GM19240 (cell line): ENCODE measurements at regions not wholly inside any gene's neighbourhood (a gene's known extent, or its start where the extent isn't known, plus 50 kb on each side); places are given as distances from the start of the nearest gene placed in this dataset.

Source experiments
- DNase-seq: peaks from one replicate; pipeline ENCODE4 v3.0.0; 2011; ENCODE audit warnings: low spot score; ENCODE audit not compliant: insufficient read length

- no peak for DNase-seq
Observed at GRCh38 chr18:22069916-22070315, 99.5 kb upstream of the GATA6 start.

- no peak for DNase-seq
Observed at GRCh38 chr18:22073411-22073810, 96.0 kb upstream of the GATA6 start.

- DNase-seq = no peak
Observed at GRCh38 chr18:22074282-22075070, 94.9 kb upstream of the GATA6 start.

- no peak for DNase-seq
Observed at GRCh38 chr18:22080035-22080434, 89.4 kb upstream of the GATA6 start.

- no peak for DNase-seq
Observed at GRCh38 chr18:22082408-22082807, 87.0 kb upstream of the GATA6 start.

- DNase-seq = no peak
Observed at GRCh38 chr18:22084547-22084946, 84.8 kb upstream of the GATA6 start.

GRCh38 chr18:22086973-22087372 is 82.4 kb upstream of the GATA6 start:
- no peak for DNase-seq

- no peak for DNase-seq
Observed at GRCh38 chr18:22088029-22088428, 81.4 kb upstream of the GATA6 start.

- no peak for DNase-seq
Observed at GRCh38 chr18:22088996-22089640, 80.3 kb upstream of the GATA6 start.

- DNase-seq = no peak
Observed at GRCh38 chr18:22091341-22091740, 78.0 kb upstream of the GATA6 start.

- DNase-seq = no peak
Observed at GRCh38 chr18:22093731-22094357, 75.5 kb upstream of the GATA6 start.

GRCh38 chr18:22094358-22094734 is 75.0 kb upstream of the GATA6 start:
- DNase-seq = no peak

GRCh38 chr18:22098563-22098989 is 70.8 kb upstream of the GATA6 start:
- DNase-seq = no peak

GRCh38 chr18:22099925-22100324 is 69.5 kb upstream of the GATA6 start:
- DNase-seq = no peak

GRCh38 chr18:22101731-22102130 is 67.7 kb upstream of the GATA6 start:
- DNase-seq = no peak

GRCh38 chr18:22102953-22103646 is 66.3 kb upstream of the GATA6 start:
- DNase-seq = no peak

GRCh38 chr18:22103647-22104031 is 65.8 kb upstream of the GATA6 start:
- DNase-seq = no peak

GRCh38 chr18:22106536-22107292 is 62.7 kb upstream of the GATA6 start:
- no peak for DNase-seq

- no peak for DNase-seq
Observed at GRCh38 chr18:22108674-22109073, 60.7 kb upstream of the GATA6 start.

- no peak for DNase-seq
Observed at GRCh38 chr18:22109535-22109934, 59.9 kb upstream of the GATA6 start.

- DNase-seq = no peak
Observed at GRCh38 chr18:22110461-22110924, 58.9 kb upstream of the GATA6 start.
